ENCODE measurements at regions not wholly inside any gene's neighbourhood (a gene's known extent, or its start where the extent isn't known, plus 50 kb on each side); places are given as distances from the start of the nearest gene placed in this dataset.
A peak's percentile ranks its signal among the peaks of the same experiment; 100 is the strongest.

- ChIA-PET POLR2A (ENCODE audit: unreplicated experiment) (no interaction called here), CTCF (interaction anchor here (0.6 kb wide), 1 partner anchor 269 kb away, joined by 3 read pairs; no protein-coding TSS in a partner anchor)
- H3K4me1 ChIP-seq (ENCODE audit: control insufficient read depth, insufficient read depth, low read length): peaks cover 9% of the 10 kb centered on the region; the same call in 1 of the 2 replicates
- 87% methylated on average over 3 of the region's 5 CpGs; no CpG with 5 or more reads in 1 of the 2 experiments for WGBS, 2 experiments (ENCODE audit: extremely low coverage in 2 of 2, insufficient read length in 1 of 2)
- peak overlapping the region; percentile 12; the same call in 1 of the 2 replicates for H4K91ac ChIP-seq (ENCODE audit: insufficient read depth, low read depth, low read length)
- intact Hi-C loops (cut with micrococcal nuclease): loop anchor here (1.0 kb wide), 1 partner anchor 8 kb away; no protein-coding TSS in a partner anchor
- TF ChIP-seq NFE2L2 (IDR thresholded peaks at IDR 0.05; ENCODE audit: low read depth, low read length): no peak
- no peak for TF ChIP-seq USF2 (IDR thresholded peaks at IDR 0.05; ENCODE audit: low read depth, low read length)
- no peak for TF ChIP-seq RAD21 (IDR thresholded peaks at IDR 0.05; ENCODE audit: low read length)
- TF ChIP-seq RFX5 (IDR thresholded peaks at IDR 0.05; ENCODE audit: low read depth, low read length): no peak
- TF ChIP-seq MAFK (IDR thresholded peaks at IDR 0.05; ENCODE audit: low read depth, low read length): no peak
- no peak for TF ChIP-seq POLR2A (IDR thresholded peaks at IDR 0.05; ENCODE audit: low read depth, low read length)
- no peak for TF ChIP-seq SMC3 (IDR thresholded peaks at IDR 0.05; ENCODE audit: low read depth, low read length)
- no peak for TF ChIP-seq MXI1 (IDR thresholded peaks at IDR 0.05; ENCODE audit: borderline replicate concordance, low read depth, low read length)
- H3K9me1 ChIP-seq (ENCODE audit: insufficient read depth, low read length): peaks cover 4% of the 10 kb centered on the region; the same call in 1 of the 2 replicates
- H2BK5ac ChIP-seq (ENCODE audit: low read depth, low read length, poor library complexity, severe bottlenecking): no peak overlapping the region
- no peak overlapping the region for H3K18ac ChIP-seq (ENCODE audit: low read depth, low read length)
- dilution Hi-C loops (cut with HindIII; ENCODE audit: low sequenced_read_pairs, unreplicated experiment): no loop called here
- no peak overlapping the region; the same call in 1 of the 2 replicates for H4K5ac ChIP-seq (ENCODE audit: low read depth, low read length)
- H3K27me3 ChIP-seq (ENCODE audit: control insufficient read depth, insufficient read depth, low read length): no peaks in the 10 kb centered on the region
- H3K36me3 ChIP-seq (ENCODE audit: control insufficient read depth, insufficient read depth, low read length): no peaks in the 10 kb centered on the region; the same call in 1 of the 2 replicates
- no peak overlapping the region for H3K4me3 ChIP-seq (ENCODE audit: insufficient read depth, low read depth, low read length)
- BruUV-seq (replicated peaks): no TSS peak
- H4K20me1 ChIP-seq (ENCODE audit: insufficient read depth, low read length): no peaks in the 10 kb centered on the region
- H3K56ac ChIP-seq (ENCODE audit: extremely low read depth, insufficient read depth, low read length): no peak overlapping the region
- H3K23ac ChIP-seq (ENCODE audit: low read depth, low read length): no peak overlapping the region
- H3K4me2 ChIP-seq (ENCODE audit: low read depth, low read length): no peak overlapping the region
- no peaks in the 10 kb centered on the region for H3K9me3 ChIP-seq (ENCODE audit: control insufficient read depth, insufficient read depth, low read length)
- no peak overlapping the region for H3K9ac ChIP-seq (ENCODE audit: low read depth, low read length)
- peak overlapping the region; percentile 6 for H2AK9ac ChIP-seq (replicated peaks; ENCODE audit: low read depth, low read length, poor library complexity)
- H3K14ac ChIP-seq (replicated peaks; ENCODE audit: low read depth, low read length): peak overlapping the region; percentile 15; the same call in 1 of the 2 replicates
- no peak overlapping the region for H3K27ac ChIP-seq (ENCODE audit: insufficient read depth, low read length)
- H2BK20ac ChIP-seq (ENCODE audit: low read depth, low read length): peak overlapping the region; percentile 64
- H3K4ac ChIP-seq (ENCODE audit: low read depth, low read length): peak overlapping the region; percentile 32; the same call in 1 of the 2 replicates
- H2BK15ac ChIP-seq (ENCODE audit: low read depth, low read length): no peak overlapping the region; the same call in 2 of the 3 replicates
- in situ Hi-C loops (cut with MboI; ENCODE audit: low sequenced_read_pairs): no loop called here
- no peak for ATAC-seq (ENCODE audit: low read depth)
- DNase-seq: no peak
- peak overlapping the region; percentile 23; the same call in 1 of the 2 replicates for H2AK5ac ChIP-seq (ENCODE audit: low read depth, low read length)
- H2AFZ ChIP-seq (replicated peaks; ENCODE audit: low read length, poor library complexity): no peak overlapping the region
- H3K79me1 ChIP-seq (ENCODE audit: low read depth in 1 of 2, low read length in 2 of 2): peaks cover 4 to 11% of the 10 kb centered on the region in 2 experiments; a peak in 2 of 4 replicates
- H4K8ac ChIP-seq (ENCODE audit: low read depth in 2 of 2, low read length in 2 of 2): 0 out of 4 replicates have a peak overlapping the region, but pooled peaks of 1 of the 2 experiments have one; percentile 29
- H2BK120ac ChIP-seq (ENCODE audit: low read depth, low read length): peak overlapping the region; percentile 26; the same call in 1 of the 2 replicates
Measured at GRCh38 chr12:24455811-24456210, 493.1 kb downstream of the BCAT1 start.

Data from IMR-90 (cell line).